C4-2B (cell line): ENCODE measurements at regions not wholly inside any gene's neighbourhood (a gene's known extent, or its start where the extent isn't known, plus 50 kb on each side); places are given as distances from the start of the nearest gene placed in this dataset.

Experiments
- CTCF ChIP-seq: fragments of 450-650 bp; conservative IDR thresholded peaks from 2 replicates; pipeline ENCODE4 v1.5.1; 2017; ENCODE audit warnings: mild to moderate bottlenecking
- ZFX ChIP-seq: fragments of 450-650 bp; IDR thresholded peaks from 2 replicates; pipeline ENCODE4 v1.6.1; 2017

GRCh38 chr12:17077594-17077993, 471.6 kb upstream of the LMO3 start:
- TF ChIP-seq CTCF (no peak), ZFX (no peak)
